Lung (tissue), 11 donors: ENCODE measurements at regions not wholly inside any gene's neighbourhood (a gene's known extent, or its start where the extent isn't known, plus 50 kb on each side); places are given as distances from the start of the nearest gene placed in this dataset.

Experiments
- ATAC-seq: fragments of 200-7000 bp; cut with Tn5 transposase; one replicate; pipeline ENCODE4 v1.9.1; 2020; ENCODE audit warnings: moderate number of reproducible peaks; ENCODE audit not compliant: insufficient read depth, low FRiP score
- DNase-seq, 3 donors: peaks; one replicate each; pipeline ENCODE4 v3.0.0-alpha.2; 2013 to 2017
- H3K27ac ChIP-seq, 2 donors: one replicate each; pipeline ENCODE4 v1.5.1; 2013; ENCODE audit warnings: mild to moderate bottlenecking in 2 of 2, moderate library complexity in 2 of 2, control low read depth in 1 of 2, inconsistent platforms in 1 of 2, low read depth in 1 of 2, low read length in 1 of 2
- H3K27me3 ChIP-seq, 3 donors: one replicate each; pipeline ENCODE4 v1.5.1; 2013; ENCODE audit warnings: low read length in 2 of 3; ENCODE audit not compliant: control insufficient read depth in 3 of 3, insufficient read depth in 3 of 3
- H3K36me3 ChIP-seq, 4 donors: one replicate each; pipeline ENCODE4 v1.5.1; 2013; ENCODE audit warnings: low read length in 4 of 4, mild to moderate bottlenecking in 1 of 4, moderate library complexity in 1 of 4; ENCODE audit not compliant: control insufficient read depth in 4 of 4, insufficient read depth in 4 of 4
- H3K4me1 ChIP-seq, 5 donors: one replicate each; pipeline ENCODE4 v1.5.1; 2013; ENCODE audit warnings: low read length in 5 of 5, mild to moderate bottlenecking in 2 of 5, moderate library complexity in 1 of 5; ENCODE audit not compliant: control insufficient read depth in 5 of 5, insufficient read depth in 5 of 5
- H3K4me3 ChIP-seq: one replicate; pipeline ENCODE4 v1.5.1; 2013; ENCODE audit warnings: mild to moderate bottlenecking, control low read depth, moderate library complexity
- H3K9ac ChIP-seq, 2 donors: one replicate each; pipeline ENCODE4 v1.5.1; 2013; ENCODE audit warnings: low read length in 2 of 2, control low read depth in 1 of 2; ENCODE audit not compliant: insufficient read depth in 1 of 2
- H3K9me3 ChIP-seq, 4 donors: one replicate each; pipeline ENCODE4 v1.5.1; 2013; ENCODE audit warnings: low read length in 3 of 4, mild to moderate bottlenecking in 1 of 4, moderate library complexity in 1 of 4; ENCODE audit not compliant: control insufficient read depth in 4 of 4, insufficient read depth in 3 of 4
- CTCF ChIP-seq: IDR thresholded peaks from 2 replicates; pipeline ENCODE4 v1.5.1; 2012; ENCODE audit warnings: mild to moderate bottlenecking; ENCODE audit errors: control extremely low read depth, extremely low read depth
- WGBS, 2 donors: extraction: QIAGEN DNeasy Blood & Tissue Kit; methylation state at CpG; one replicate each; pipeline ENCODE4 v1.1.7; 2013; 5-methylcytosine and 5-hydroxymethylcytosine counted together
- donor health status: control.
- donor health status: control.
- donor health status: Bipolar disorder and iron deficiency.
- donor health status: healthy.
- donor health status: DM: yes; HTN: yes; CAD: no.

- no peak for TF ChIP-seq CTCF
- no peak overlapping the region for H3K27ac ChIP-seq
- H3K4me3 ChIP-seq, result no peak overlapping the region
- 94 to 97% methylated on average over 14 of the region's 14 CpGs for WGBS, 2 donors
- no peak overlapping the region for H3K9ac ChIP-seq
- ATAC-seq (no peak), DNase-seq (no peak)
- H3K4me1 ChIP-seq, result no peaks in the 10 kb centered on the region
- H3K9me3 ChIP-seq, result peaks cover 0 to 3% (median 0%) of the 10 kb centered on the region in 4 donors
- no peaks in the 10 kb centered on the region for H3K36me3 ChIP-seq
- H3K27me3 ChIP-seq, result no peaks in the 10 kb centered on the region
Observed at GRCh38 chr2:2672249-2672648, 341.2 kb upstream of the MYT1L start.

GRCh38 chr2:2671826-2672225, 340.8 kb upstream of the MYT1L start:
- Histone ChIP-seq H3K4me1 (no peaks in the 10 kb centered on the region), H3K36me3 (no peaks in the 10 kb centered on the region), H3K27me3 (no peaks in the 10 kb centered on the region), H3K9me3 (peaks cover 0 to 3% (median 0%) of the 10 kb centered on the region in 4 donors), H3K27ac (no peak overlapping the region), H3K9ac (no peak overlapping the region), H3K4me3 (no peak overlapping the region)
- WGBS, 2 donors, result 88 to 99% methylated on average over 6 of the region's 6 CpGs
- TF ChIP-seq CTCF, result no peak
- ATAC-seq (no peak), DNase-seq (no peak)

- Histone ChIP-seq H3K36me3 (no peaks in the 10 kb centered on the region), H3K4me3 (no peak overlapping the region), H3K27me3 (no peaks in the 10 kb centered on the region), H3K9ac (no peak overlapping the region), H3K9me3 (peaks cover 0 to 3% (median 0%) of the 10 kb centered on the region in 4 donors), H3K4me1 (no peaks in the 10 kb centered on the region), H3K27ac (no peak overlapping the region)
- ATAC-seq (no peak), DNase-seq (no peak)
- TF ChIP-seq CTCF, result no peak
- WGBS, 2 donors, result 92 to 97% methylated on average over 16 of the region's 16 CpGs
Observed at GRCh38 chr2:2669316-2669715, 338.2 kb upstream of the MYT1L start.

- no peak for TF ChIP-seq CTCF
- H3K36me3 ChIP-seq, result no peaks in the 10 kb centered on the region
- DNase-seq (no peak), ATAC-seq (no peak)
- no peak overlapping the region for H3K4me3 ChIP-seq
- H3K27ac ChIP-seq, result no peak overlapping the region
- no peak overlapping the region for H3K9ac ChIP-seq
- 91 to 92% methylated on average over 21 of the region's 21 CpGs for WGBS, 2 donors
- no peaks in the 10 kb centered on the region for H3K27me3 ChIP-seq
- no peaks in the 10 kb centered on the region for H3K4me1 ChIP-seq
- H3K9me3 ChIP-seq, result peaks cover 0 to 3% (median 0%) of the 10 kb centered on the region in 4 donors
Observed at GRCh38 chr2:2668681-2669265, 337.7 kb upstream of the MYT1L start.
